Activated T-helper 17 cell treated with anti-CD3 and anti-CD28 coated beads, Interleukin-2, amount 50 U/mL, for 72 hours (primary cell): ENCODE measurements at regions not wholly inside any gene's neighbourhood (a gene's known extent, or its start where the extent isn't known, plus 50 kb on each side); places are given as distances from the start of the nearest gene placed in this dataset.

ENCODE experiments used
- ATAC-seq: fragments of 150-1000 bp; cut with Tn5 transposase; replicated peaks from 2 replicates; pipeline ENCODE4 v1.10.0; 2021; ENCODE audit warnings: mild to moderate bottlenecking, moderate library complexity
- H3K27ac Mint-ChIP-seq: one replicate; pipeline ENCODE4 v1.8.0; 2022; ENCODE audit warnings: mixed read lengths
- H3K27me3 Mint-ChIP-seq: one replicate; pipeline ENCODE4 v1.8.0; 2022; ENCODE audit warnings: mixed read lengths
- H3K36me3 Mint-ChIP-seq: one replicate; pipeline ENCODE4 v1.8.0; 2022; ENCODE audit warnings: low read depth, mild to moderate bottlenecking, mixed read lengths
- H3K4me1 Mint-ChIP-seq: one replicate; pipeline ENCODE4 v1.8.0; 2022; ENCODE audit warnings: mixed read lengths
- H3K4me3 Mint-ChIP-seq: one replicate; pipeline ENCODE4 v1.8.0; 2022; ENCODE audit warnings: mild to moderate bottlenecking, mixed read lengths
- H3K9me3 Mint-ChIP-seq: one replicate; pipeline ENCODE4 v1.8.0; 2022; ENCODE audit warnings: mixed read lengths

GRCh38 chr20:51204794-51205193 is 181.9 kb upstream of the KCNG1 start:
- Mint-ChIP-seq H3K27ac (no peak overlapping the region), H3K4me3 (no peak overlapping the region), H3K36me3 (no peaks in the 10 kb centered on the region), H3K4me1 (no peaks in the 10 kb centered on the region), H3K27me3 (peaks cover 36% of the 10 kb centered on the region), H3K9me3 (no peaks in the 10 kb centered on the region)
- ATAC-seq, result no peak

- no peaks in the 10 kb centered on the region for H3K36me3 Mint-ChIP-seq
- H3K27me3 Mint-ChIP-seq, result peaks cover 40% of the 10 kb centered on the region
These were observed 181.3 kb upstream of the KCNG1 start for GRCh38 chr20:51204051-51204715.

GRCh38 chr20:51202304-51202703 is 179.4 kb upstream of the KCNG1 start:
- Mint-ChIP-seq H3K4me1 (no peaks in the 10 kb centered on the region), H3K36me3 (no peaks in the 10 kb centered on the region), H3K9me3 (no peaks in the 10 kb centered on the region), H3K27ac (no peak overlapping the region), H3K27me3 (peaks cover 35% of the 10 kb centered on the region), H3K4me3 (no peak overlapping the region)
- no peak for ATAC-seq

More at GRCh38 chr20:51204051-51204715, 181.3 kb upstream of the KCNG1 start:
- Mint-ChIP-seq H3K9me3 (no peaks in the 10 kb centered on the region), H3K27ac (no peak overlapping the region), H3K4me3 (no peak overlapping the region), H3K4me1 (no peaks in the 10 kb centered on the region)
- ATAC-seq, result no peak

GRCh38 chr20:51199920-51200319 is 177.0 kb upstream of the KCNG1 start:
- H3K4me3 Mint-ChIP-seq, result no peak overlapping the region
- H3K27ac Mint-ChIP-seq, result no peak overlapping the region
- no peaks in the 10 kb centered on the region for H3K4me1 Mint-ChIP-seq
- no peak for ATAC-seq
- peaks cover 48% of the 10 kb centered on the region for H3K27me3 Mint-ChIP-seq
- no peaks in the 10 kb centered on the region for H3K9me3 Mint-ChIP-seq
- H3K36me3 Mint-ChIP-seq, result no peaks in the 10 kb centered on the region

GRCh38 chr20:51198876-51199523 is 176.1 kb upstream of the KCNG1 start:
- Mint-ChIP-seq H3K9me3 (no peaks in the 10 kb centered on the region), H3K4me1 (no peaks in the 10 kb centered on the region), H3K4me3 (no peak overlapping the region), H3K27me3 (peaks cover 45% of the 10 kb centered on the region), H3K36me3 (no peaks in the 10 kb centered on the region), H3K27ac (no peak overlapping the region)
- ATAC-seq, result no peak

GRCh38 chr20:51198238-51198637 is 175.3 kb upstream of the KCNG1 start:
- Mint-ChIP-seq H3K4me3 (no peak overlapping the region), H3K4me1 (no peaks in the 10 kb centered on the region), H3K36me3 (no peaks in the 10 kb centered on the region), H3K9me3 (no peaks in the 10 kb centered on the region), H3K27me3 (peaks cover 47% of the 10 kb centered on the region), H3K27ac (no peak overlapping the region)
- ATAC-seq, result no peak

- Mint-ChIP-seq H3K27ac (no peak overlapping the region), H3K27me3 (peaks cover 44% of the 10 kb centered on the region), H3K4me1 (no peaks in the 10 kb centered on the region), H3K9me3 (no peaks in the 10 kb centered on the region), H3K4me3 (no peak overlapping the region), H3K36me3 (no peaks in the 10 kb centered on the region)
- no peak for ATAC-seq
These were observed 174.2 kb upstream of the KCNG1 start for GRCh38 chr20:51196991-51197651.

- peaks cover 38% of the 10 kb centered on the region for H3K27me3 Mint-ChIP-seq
- no peaks in the 10 kb centered on the region for H3K36me3 Mint-ChIP-seq
- H3K27ac Mint-ChIP-seq, result no peak overlapping the region
- H3K4me1 Mint-ChIP-seq, result no peaks in the 10 kb centered on the region
- no peak overlapping the region for H3K4me3 Mint-ChIP-seq
- no peak for ATAC-seq
- no peaks in the 10 kb centered on the region for H3K9me3 Mint-ChIP-seq
These were observed 173.1 kb upstream of the KCNG1 start for GRCh38 chr20:51195990-51196389.

GRCh38 chr20:51195419-51195901 is 172.6 kb upstream of the KCNG1 start:
- H3K4me1 Mint-ChIP-seq, result no peaks in the 10 kb centered on the region
- ATAC-seq, result peak; percentile 66

GRCh38 chr20:51193066-51193772 is 170.3 kb upstream of the KCNG1 start:
- Mint-ChIP-seq H3K4me1 (no peaks in the 10 kb centered on the region), H3K9me3 (no peaks in the 10 kb centered on the region), H3K4me3 (no peak overlapping the region), H3K36me3 (no peaks in the 10 kb centered on the region), H3K27ac (no peak overlapping the region), H3K27me3 (peaks cover 36% of the 10 kb centered on the region)
- ATAC-seq, result no peak

More at GRCh38 chr20:51195419-51195901, 172.6 kb upstream of the KCNG1 start:
- no peaks in the 10 kb centered on the region for H3K36me3 Mint-ChIP-seq
- no peak overlapping the region for H3K4me3 Mint-ChIP-seq
- peaks cover 37% of the 10 kb centered on the region for H3K27me3 Mint-ChIP-seq
- H3K27ac Mint-ChIP-seq, result no peak overlapping the region
- no peaks in the 10 kb centered on the region for H3K9me3 Mint-ChIP-seq

GRCh38 chr20:51190783-51191180 is 167.9 kb upstream of the KCNG1 start:
- no peaks in the 10 kb centered on the region for H3K36me3 Mint-ChIP-seq
- H3K4me3 Mint-ChIP-seq, result no peak overlapping the region
- no peak for ATAC-seq
- no peaks in the 10 kb centered on the region for H3K9me3 Mint-ChIP-seq
- H3K4me1 Mint-ChIP-seq, result no peaks in the 10 kb centered on the region
- H3K27ac Mint-ChIP-seq, result no peak overlapping the region
- peaks cover 27% of the 10 kb centered on the region for H3K27me3 Mint-ChIP-seq

- H3K36me3 Mint-ChIP-seq, result no peaks in the 10 kb centered on the region
- peaks cover 20% of the 10 kb centered on the region for H3K27me3 Mint-ChIP-seq
- H3K27ac Mint-ChIP-seq, result no peak overlapping the region
- no peaks in the 10 kb centered on the region for H3K9me3 Mint-ChIP-seq
- no peak overlapping the region for H3K4me3 Mint-ChIP-seq
- no peaks in the 10 kb centered on the region for H3K4me1 Mint-ChIP-seq
- ATAC-seq, result no peak
These were observed 167.2 kb upstream of the KCNG1 start for GRCh38 chr20:51189814-51190782.

GRCh38 chr20:51188941-51189340 is 166.0 kb upstream of the KCNG1 start:
- Mint-ChIP-seq H3K4me1 (no peaks in the 10 kb centered on the region), H3K36me3 (no peaks in the 10 kb centered on the region), H3K9me3 (no peaks in the 10 kb centered on the region), H3K27me3 (peaks cover 17% of the 10 kb centered on the region), H3K27ac (no peak overlapping the region), H3K4me3 (no peak overlapping the region)
- no peak for ATAC-seq

- Mint-ChIP-seq H3K4me1 (no peaks in the 10 kb centered on the region), H3K9me3 (no peaks in the 10 kb centered on the region), H3K4me3 (no peak overlapping the region), H3K27me3 (peaks cover 20% of the 10 kb centered on the region), H3K27ac (no peak overlapping the region), H3K36me3 (no peaks in the 10 kb centered on the region)
- ATAC-seq, result no peak
These were observed 164.4 kb upstream of the KCNG1 start for GRCh38 chr20:51187261-51187660.
